ENCODE measurements at regions not wholly inside any gene's neighbourhood (a gene's known extent, or its start where the extent isn't known, plus 50 kb on each side); places are given as distances from the start of the nearest gene placed in this dataset.

- TF ChIP-seq CTCF (conservative IDR thresholded peaks at IDR 0.05; ENCODE audit: low read depth, low read length) (0 out of 2 replicates have a peak, but pooled peaks have one; percentile 4), POLR2A (IDR thresholded peaks at IDR 0.05; ENCODE audit: low read depth, low read length) (no peak), ELK1 (IDR thresholded peaks at IDR 0.05; ENCODE audit: borderline replicate concordance, low read depth, low read length) (no peak), CEBPB (IDR thresholded peaks at IDR 0.05; ENCODE audit: low read depth, low read length) (peak; percentile 100), RAD21 (IDR thresholded peaks at IDR 0.05; ENCODE audit: low read length) (peak; percentile 25; the same call in 1 of the 2 replicates), FOS (IDR thresholded peaks at IDR 0.05; ENCODE audit: low read depth, low read length) (peak; percentile 96), USF2 (IDR thresholded peaks at IDR 0.05; ENCODE audit: low read depth, low read length) (no peak)
These were observed 136.9 kb upstream of the ANKH start for GRCh38 chr5:15008476-15008875.

All from IMR-90 (cell line).